ENCODE measurements at regions not wholly inside any gene's neighbourhood (a gene's known extent, or its start where the extent isn't known, plus 50 kb on each side); places are given as distances from the start of the nearest gene placed in this dataset.
"Not testable (repeated sequence)": the region's sequence is repeated elsewhere in the genome, so short reads cannot be mapped to it uniquely, and the experiment has no call there.

DNA sequence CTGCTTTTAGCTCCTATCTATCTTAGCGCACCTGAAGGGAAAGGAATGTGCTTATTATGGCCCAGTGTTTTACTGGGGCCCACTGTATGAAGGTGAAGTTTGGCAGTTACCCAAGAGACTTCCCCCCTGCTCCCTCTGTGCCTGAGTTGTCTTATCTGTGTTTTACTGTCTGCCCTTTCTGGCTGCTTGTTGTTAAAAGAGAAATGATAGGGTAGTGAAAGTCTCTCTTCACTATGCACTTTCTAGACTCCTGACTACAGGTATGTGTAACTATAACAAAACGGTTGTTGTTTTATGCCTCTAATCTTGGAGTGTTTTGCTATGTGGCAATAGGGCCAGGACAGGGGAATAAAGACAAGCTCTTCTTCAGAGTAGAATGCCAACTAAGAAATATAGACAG is 326.9 kb downstream of the KIF20B start:
- DNase-seq (ENCODE audit: low read depth) = no peak

DNA sequence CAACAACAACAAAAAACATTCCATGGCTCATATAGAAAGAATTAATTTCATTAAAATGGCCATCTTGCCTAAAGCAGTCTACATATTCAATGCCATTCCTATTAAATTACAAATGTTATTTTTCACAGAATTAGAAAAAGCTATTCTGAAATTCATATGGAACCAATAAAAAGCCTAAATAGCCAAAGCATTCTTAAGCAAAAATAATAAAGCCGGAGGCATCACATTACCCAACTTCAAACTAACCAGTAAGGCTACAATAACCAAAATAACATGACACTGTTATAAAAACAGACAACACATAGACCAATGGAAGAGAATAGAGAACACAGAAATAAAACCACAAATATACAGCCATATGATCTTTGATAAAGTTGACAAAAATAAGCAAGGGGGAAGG is 330.4 kb downstream of the KIF20B start:
- DNase-seq (ENCODE audit: low read depth) = no peak

DNA sequence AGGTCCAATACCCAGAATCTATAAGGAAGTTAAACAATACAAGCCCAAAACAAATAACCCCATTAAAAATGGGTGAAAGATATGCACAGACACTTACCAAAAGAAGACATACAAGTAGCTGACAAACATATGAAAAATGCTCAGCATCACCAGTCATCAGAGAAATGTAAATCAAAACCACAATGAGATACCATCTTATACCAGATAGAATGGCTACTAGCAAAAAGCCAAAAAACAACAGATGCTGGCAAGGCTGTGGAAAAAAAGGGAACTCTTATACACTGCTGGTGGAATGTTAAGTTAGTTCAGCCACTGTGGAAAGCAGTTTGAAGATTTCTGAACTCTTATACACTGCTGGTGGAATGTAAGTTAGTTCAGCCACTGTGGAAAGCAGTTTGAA is 331.1 kb downstream of the KIF20B start:
- no peak for DNase-seq (ENCODE audit: low read depth)

DNA sequence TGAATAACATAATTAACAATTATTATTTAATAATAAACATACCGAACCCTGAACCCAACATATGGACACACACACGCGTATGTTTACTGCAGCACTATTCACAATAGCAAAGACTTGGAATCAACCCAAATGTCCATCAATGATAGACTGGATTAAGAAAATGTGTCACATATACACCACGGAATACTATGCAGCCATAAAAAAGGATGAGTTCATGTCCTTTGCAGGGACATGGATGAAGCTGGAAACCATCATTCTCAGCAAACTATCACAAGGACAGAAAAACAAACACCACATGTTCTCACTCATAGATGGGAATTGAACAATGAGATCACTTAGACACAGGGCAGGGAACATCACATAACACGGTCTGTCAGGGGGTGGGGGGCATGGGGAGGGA is 333.5 kb downstream of the KIF20B start:
- DNase-seq (ENCODE audit: low read depth) = not testable (repeated sequence)

DNA sequence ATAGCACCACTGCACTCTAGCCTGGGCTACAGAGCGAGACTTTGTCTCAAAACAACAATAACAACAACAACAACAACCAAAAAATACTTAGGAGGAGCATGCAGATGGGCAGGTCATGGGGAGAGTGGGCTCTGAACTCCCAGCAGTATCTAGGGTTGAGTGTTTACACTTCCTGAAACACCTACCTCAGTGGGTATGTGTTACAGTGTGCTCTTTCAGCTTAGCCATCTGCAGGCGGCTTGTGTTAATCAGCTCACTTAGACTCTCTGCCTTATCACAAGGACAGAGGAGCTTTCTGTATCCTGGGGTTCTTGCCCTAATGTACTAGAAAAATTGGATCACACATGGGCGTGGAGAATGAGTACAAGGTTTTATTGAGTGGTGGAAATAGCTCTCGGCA is 340.2 kb downstream of the KIF20B start:
- DNase-seq (ENCODE audit: low read depth) = no peak

DNA sequence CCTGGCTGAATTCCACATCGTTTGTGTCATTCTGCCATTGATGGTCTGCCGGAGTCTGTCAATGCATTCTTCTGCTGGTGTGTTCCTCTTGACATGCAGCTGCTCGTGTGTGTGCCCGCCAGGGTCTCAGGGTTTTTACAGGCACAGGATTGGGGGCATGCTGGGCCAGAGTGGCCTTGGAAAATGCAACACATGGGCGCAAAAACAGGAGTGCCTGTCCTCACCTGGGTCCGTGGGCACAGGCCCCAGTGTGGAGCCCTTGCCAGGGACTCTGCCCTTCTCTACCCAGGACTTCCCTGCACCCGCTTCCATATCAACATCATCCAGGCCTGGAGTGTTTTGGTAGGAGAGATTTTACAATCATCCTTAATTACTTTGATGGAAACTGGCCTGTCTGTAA is 340.7 kb downstream of the KIF20B start:
- DNase-seq (ENCODE audit: low read depth) = no peak

DNA sequence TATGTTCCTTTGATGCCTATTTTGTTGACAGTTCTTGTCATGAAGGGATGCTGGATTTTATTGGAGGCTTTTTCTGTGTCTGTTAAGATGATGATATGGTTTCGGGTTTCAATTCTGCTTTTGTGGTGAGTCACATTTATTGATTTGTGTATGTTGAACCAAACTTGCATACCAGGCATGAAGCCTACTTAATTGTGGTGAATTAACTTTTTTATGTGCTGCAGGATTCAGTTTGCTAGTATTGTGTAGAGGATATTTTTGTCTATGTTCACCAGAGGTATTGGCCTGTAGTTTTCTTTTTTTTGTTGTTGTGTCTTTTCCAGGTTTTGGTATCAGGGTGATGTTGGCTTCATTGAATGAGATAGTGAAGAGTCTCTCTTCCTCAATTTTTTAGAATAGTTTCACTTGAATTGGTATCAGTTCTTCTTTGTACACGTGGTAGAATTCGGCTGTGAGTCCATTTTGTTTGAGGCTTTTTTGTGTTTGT is 345.9 kb downstream of the KIF20B start:
- no peak for DNase-seq (ENCODE audit: low read depth)

DNA sequence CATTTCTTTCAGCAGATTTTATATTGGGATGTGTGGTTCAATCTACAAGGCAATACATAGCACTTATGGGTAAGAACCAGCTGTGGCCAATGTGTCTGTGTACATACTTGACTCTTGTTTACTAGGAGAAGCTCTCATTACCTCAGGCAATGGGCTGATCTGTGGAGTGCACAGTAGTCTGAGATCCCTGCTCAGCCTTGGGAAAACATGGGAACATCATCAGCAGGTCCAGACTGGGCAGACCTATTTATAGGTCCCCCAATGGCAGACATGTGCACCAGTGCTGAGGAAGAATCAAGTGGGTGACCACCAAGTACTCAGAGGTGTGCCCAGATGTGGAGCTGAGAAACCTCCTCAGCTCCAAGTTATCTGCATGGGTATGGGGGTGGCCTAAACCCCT is 349.7 kb downstream of the KIF20B start:
- DNase-seq (ENCODE audit: low read depth) = no peak

DNA sequence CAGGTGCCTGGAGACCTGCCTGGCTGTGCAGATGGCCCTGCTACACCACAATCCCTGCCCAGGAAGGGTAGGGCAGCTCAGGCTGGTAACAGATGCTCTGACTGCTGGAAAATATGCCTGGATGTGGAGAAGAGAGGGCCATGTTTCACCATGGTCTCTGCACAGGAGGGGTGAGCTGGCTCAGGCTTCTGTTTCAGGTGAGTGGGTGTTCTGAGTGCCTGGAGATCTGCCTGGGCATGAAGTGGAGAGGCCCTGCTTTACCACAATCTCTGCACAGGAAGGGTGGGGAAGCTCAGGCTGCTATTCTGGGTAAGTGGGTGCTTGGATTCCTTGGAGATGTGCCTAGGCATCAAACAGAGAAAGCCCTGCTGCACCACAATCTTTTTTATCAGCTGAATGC is 350.1 kb downstream of the KIF20B start:
- DNase-seq (ENCODE audit: low read depth) = no peak

DNA sequence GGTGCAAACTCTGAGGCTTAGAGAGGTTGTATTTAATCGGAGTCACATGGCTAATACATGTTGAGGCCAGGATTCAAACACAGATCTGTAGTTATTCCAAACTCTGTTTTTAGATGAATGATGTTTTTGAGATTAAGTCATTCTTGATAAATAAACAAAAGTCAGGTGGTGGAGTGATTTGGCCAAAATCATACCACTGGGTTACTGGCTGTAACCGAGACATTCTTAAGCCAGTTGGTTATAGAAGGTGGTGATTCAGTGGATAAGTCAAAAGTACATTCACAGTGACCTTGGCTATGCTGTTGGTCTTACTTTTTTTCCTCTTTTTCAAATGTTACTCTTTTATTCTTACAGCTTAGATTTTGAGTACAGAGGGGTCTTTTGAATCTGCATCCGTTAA is 361.4 kb downstream of the KIF20B start:
- DNase-seq (ENCODE audit: low read depth) = no peak

DNA sequence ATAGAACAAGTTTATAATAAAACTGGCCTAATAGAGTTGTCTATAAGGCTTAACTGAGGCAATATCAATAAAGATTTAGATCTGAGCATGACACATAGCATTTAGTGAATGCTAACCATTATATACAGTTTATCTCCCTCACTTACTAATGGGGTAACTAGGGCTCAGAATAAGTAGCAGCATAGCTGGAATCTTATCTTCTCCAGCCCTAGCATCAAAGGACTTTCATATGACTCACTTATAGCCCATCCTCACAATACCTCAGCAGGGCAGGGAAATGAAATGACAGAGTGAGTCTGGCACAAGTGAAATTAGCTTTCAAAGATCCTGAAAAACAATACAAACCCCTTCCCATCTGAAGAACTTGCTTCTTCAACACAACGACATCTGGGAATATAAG is 362.9 kb downstream of the KIF20B start:
- no peak for DNase-seq (ENCODE audit: low read depth)

DNA sequence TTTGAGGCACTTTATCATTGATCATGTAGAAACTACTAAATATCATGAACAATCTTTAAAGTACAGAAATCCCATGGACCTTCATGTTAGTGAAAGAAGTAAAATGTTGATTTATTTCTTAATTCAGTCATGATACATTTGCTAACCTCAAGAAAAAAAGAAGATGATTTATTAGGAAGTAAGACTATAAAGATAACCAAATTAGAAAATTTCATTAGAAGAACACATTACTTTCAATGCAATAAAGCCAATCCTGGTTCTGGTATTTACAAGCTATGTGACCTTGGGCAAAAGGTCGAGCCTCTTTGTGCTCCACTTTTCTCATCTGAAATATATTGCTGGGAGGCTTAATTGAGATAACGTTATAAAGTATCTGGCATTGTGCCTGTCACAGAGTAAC is 365.0 kb downstream of the KIF20B start:
- DNase-seq (ENCODE audit: low read depth) = no peak

DNA sequence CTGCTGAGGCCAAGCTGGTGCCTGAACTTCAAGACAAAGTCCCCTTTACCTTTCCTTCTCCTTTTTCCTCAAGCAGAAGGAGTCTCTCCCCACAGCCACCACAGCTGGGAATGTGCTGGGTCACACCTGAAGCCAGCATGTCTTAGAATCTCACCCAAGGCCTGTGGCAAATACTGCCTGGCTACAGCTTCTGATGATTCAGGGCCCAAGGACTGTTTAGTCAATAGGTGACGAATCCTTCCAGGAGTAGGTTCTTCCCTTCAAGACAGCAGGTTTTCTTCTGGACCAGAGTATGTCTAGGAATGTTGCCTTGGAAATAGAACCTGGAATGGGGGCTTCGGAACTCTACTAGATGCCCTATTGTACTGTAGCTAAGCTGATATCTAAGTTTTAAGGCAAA is 374.6 kb downstream of the KIF20B start:
- DNase-seq (ENCODE audit: low read depth) = no peak

DNA sequence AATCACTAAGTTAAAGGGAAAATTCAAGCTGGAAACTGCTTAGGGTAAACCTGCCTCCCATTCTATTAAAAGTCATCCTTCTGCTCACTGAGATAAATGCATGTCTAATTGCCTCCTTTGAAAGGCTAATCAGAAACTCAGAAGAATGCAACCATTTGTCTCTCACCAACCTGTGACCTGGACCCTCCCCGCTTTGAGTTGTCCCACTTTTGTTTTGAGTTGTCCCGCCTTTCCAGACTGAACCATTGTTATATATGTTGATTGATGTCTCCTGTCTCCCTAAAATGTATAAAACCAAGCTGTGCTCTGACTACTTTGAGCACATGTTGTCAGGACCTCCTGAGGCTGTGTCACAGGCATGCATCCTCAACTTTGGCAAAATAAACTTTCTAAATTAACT is 378.4 kb downstream of the KIF20B start:
- no peak for DNase-seq (ENCODE audit: low read depth)

DNA sequence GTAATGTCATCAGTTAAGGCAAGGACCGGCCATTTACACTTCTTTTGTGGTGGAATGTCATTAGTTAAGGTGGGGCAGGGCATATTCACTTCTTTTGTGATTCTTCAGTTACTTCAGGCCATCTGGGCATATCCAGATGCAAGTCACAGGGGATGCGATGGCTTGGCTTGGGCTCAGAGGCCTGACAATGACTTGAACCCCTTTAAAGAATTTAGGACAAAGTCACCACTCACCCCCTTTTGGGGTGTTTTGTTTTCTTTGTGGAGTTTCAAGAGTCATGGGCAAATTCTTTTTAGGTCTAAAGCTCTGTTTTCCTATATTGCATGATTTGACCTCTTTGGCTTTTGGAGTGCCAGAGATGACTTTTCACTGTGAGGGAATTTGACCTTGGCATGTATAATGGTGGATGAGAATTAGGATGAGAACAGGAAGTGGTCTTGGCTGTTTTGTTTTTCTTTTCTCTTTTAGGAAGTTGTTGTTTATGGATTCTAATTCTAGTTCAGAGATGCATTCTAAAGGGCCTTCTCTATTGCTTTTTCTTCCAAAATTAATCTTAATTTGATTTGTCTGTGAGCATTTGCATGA is 385.3 kb downstream of the KIF20B start:
- DNase-seq (ENCODE audit: low read depth) = not testable (repeated sequence)

DNA sequence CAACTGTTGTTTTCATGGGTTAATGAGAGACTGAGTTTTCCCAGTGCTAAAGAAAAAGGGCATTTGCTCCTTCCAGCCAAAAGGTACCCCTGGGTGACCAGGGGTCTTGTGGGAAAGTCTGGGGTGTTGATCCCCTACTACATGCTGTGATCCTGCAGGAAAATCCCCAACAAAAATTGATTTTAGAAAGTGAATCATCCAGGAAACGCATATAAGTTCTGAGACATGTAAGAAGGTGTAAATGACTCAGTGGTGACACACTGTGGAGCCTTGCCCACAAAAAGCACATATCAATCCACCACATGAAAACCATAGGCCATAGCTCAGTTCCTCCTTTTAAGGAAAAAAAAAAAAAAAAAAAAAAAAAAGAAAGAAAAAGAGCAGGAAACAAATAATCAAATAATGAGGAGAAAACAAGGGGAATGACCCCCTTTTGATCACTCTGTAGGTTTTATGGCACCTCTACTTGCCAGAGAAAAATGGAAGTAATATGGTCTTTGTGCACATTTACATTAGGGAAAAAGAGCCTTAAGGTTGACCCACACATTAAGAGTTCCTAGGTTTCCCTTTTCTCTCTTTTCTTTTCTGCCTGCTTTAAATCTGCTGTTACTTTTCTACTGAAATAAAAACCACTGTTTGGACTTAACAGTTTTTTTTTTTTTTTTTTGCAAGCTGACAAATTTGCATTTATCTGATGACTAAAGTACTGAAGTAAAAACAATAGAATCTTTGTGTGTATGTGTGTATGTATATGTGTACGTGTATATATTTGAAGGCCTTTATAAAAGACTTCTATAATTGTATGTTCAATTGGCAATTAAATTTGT is 386.0 kb downstream of the KIF20B start:
- no peak for DNase-seq (ENCODE audit: low read depth)

DNA sequence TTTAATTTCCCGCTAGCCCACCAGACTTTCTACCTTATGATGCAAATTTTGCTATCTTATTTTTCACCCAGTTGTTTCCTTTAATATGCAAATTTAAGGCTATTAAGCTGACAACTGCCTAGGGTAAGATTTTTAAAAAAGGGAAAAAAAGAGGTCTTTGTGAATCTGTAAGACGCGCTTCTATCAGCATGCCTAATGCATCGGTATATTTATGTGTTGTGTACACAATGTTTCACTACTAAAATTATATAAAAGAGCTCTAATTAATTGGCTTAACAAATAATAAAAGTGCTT is 386.6 kb downstream of the KIF20B start:
- DNase-seq (ENCODE audit: low read depth) = no peak

DNA sequence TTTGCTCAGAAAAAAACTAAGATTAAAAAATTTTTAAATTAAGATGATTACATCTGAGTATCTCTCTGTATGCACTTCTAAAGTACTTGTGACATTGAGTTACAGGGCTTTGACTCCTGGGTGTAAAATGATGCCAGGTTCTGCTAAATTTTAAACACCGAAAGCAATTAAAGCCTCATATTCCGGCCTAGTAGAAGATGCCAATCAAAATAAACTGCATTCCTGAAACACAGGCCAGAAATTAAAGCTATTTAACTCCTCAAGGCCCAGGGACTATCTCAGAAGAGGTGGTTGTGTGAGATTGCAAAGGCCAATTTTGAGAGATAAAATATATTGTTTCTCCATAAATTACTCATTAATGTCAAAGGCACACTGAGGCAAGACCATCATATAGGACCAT is 388.3 kb downstream of the KIF20B start:
- no peak for DNase-seq (ENCODE audit: low read depth)

DNA sequence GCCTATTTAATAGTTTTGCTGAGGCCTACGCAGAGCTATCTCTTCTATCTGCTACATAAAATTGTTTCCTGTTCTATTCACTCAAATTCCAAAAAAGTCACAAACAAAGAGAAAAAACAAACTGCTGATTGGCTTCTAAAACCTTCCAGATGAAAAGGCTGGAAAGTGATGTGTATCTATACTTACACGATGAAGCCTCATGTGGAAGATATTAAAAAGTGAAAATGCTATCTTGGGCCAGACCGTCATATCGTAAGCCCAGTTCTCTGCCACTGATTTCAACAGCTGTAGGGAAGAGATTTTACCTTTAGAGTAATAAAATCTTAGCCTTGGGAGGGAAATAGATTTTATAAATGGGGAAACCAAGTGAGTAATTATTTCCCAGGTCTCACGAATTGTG is 394.8 kb downstream of the KIF20B start:
- no peak for DNase-seq (ENCODE audit: low read depth)

DNA sequence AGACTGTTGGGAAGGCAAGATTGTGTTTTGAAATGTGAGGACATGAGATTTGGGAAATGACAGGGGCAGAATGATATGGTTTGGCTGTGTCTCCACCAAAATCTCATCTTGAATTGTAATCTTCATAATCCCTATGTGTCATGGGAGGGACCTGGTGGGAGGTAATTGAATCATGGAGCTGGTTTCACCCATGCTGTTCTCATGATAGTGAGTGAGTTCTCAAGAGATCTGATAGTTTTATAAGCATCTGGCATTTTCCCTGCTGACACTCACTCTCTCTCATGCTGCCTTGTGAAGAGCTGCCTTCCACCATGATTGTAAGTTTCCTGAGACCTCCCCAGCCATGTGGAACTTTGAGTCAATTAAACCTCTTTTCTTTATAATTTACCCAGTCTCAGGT is 406.2 kb downstream of the KIF20B start:
- DNase-seq (ENCODE audit: low read depth) = not testable (repeated sequence)

DNA sequence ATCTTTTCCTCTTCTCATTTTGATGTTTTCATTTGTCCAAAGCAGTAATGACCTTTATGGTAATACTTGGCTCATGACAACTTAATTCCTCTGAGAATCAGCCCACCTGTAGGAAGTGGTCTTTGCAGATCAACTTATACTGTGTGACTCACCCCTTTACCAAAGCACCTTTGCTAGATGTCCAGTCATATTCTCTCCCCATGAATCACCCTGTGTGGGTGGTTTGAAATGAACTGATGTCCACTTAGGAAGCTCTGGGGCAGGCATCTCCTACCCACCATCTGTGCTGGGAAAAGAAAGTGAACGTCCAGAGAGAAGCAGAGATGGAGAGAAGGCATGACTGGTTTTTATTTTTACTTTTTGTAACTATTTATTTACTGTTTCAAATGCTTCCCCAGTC is 410.3 kb downstream of the KIF20B start:
- no peak for DNase-seq (ENCODE audit: low read depth)

DNA sequence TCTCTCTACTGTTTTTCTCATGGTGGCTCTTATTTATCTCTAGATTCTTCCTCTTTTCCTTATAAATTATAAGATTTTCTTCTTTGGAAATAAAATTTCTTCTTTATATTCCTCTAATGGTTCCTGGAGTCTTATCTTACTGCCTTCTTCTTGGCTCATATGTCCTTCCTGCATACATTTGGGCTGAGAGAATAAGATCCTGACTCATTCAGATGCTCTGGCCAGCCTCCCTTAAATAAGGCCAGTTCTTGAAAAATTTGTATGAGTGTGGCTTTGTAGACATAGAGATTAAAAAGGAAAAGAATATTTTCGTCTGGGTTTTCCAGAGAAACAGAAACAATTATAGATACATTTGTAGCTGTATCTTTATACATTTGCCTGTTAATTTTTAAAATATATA is 411.3 kb downstream of the KIF20B start:
- DNase-seq (ENCODE audit: low read depth) = no peak

DNA sequence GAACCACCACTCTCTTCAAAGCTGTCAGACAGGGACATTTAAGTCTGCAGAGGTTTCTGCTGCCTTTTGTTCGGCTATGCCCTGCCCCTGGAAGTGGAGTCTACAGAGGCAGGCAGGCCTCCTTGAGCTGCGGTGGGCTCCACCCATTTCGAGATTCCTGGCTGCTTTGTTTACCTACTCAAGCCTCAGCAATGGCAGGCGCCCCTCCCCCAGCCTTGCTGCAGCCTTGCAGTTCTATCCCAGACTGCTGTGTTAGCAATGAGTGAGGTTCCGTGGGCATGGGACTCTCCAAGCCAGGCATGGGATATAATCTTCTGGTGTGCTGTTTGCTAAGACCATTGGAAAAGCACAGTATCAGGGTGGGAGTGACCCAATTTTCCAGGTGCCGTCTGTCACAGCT is 417.2 kb downstream of the KIF20B start:
- DNase-seq (ENCODE audit: low read depth) = not testable (repeated sequence)

DNA sequence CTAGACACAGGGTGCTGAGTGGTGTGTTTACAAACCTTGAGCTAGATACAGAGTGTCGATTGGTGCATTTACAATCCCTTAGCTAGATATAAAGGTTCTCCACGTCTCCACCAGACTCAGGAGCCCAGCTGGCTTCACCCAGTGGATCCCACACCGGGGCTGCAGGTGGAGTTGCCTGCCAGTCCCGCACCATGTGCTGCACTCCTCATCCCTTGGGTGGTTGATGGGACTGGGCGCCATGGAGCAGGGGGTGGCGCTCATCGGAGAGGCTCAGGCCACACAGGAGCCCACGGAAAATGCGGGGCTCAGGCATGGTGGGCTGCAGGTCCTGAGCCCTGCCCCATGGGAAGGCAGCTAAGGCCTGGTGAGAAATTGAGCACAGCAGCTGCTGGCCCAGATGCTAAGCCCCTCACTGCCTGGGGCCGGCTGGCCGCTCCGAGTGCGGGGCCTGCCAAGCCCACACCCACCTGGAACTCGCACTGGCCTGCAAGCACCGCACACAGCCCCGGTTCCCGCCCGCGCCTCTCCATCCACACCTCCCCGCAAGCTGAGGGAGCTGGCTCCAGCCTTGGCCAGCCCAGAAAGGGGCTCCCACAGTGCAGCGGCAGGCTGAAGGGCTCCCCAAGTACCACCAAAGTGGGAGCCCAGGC is 418.4 kb downstream of the KIF20B start:
- not testable (repeated sequence) for DNase-seq (ENCODE audit: low read depth)

Measured in GM04503 (cell line).